Urinary bladder (tissue), 3 donors: ENCODE measurements at regions not wholly inside any gene's neighbourhood (a gene's known extent, or its start where the extent isn't known, plus 50 kb on each side); places are given as distances from the start of the nearest gene placed in this dataset.

Experiments
- DNase-seq: peaks from one replicate; pipeline ENCODE4 v3.0.0-alpha.2; 2015; ENCODE audit errors: extremely low spot score
- H3K27ac ChIP-seq: one replicate; pipeline ENCODE4 v1.5.1; 2013; ENCODE audit warnings: low read depth, mild to moderate bottlenecking, moderate library complexity
- H3K36me3 ChIP-seq: one replicate; pipeline ENCODE4 v1.6.1; 2013; ENCODE audit warnings: mild to moderate bottlenecking, moderate library complexity; ENCODE audit not compliant: insufficient read depth
- H3K4me1 ChIP-seq: one replicate; pipeline ENCODE4 v1.6.1; 2013; ENCODE audit warnings: mild to moderate bottlenecking, moderate library complexity; ENCODE audit not compliant: insufficient read depth
- H3K4me3 ChIP-seq: one replicate; pipeline ENCODE4 v1.5.1; 2013; ENCODE audit warnings: low read depth, low read length
- WGBS: extraction: QIAGEN DNeasy Blood & Tissue Kit; methylation state at CpG from one replicate; pipeline ENCODE4 v1.1.7; 2013; 5-methylcytosine and 5-hydroxymethylcytosine counted together
- donor health status: healthy with polysubstance abuse.
- donor health status: healthy.

GRCh38 chr20:58051367-58051766, 177.1 kb downstream of the ANKRD60 start:
- Histone ChIP-seq H3K4me3 (no peak overlapping the region), H3K36me3 (no peaks in the 10 kb centered on the region), H3K27ac (no peak overlapping the region), H3K4me1 (no peaks in the 10 kb centered on the region)
- no peak for DNase-seq
- WGBS, result 89% methylated on average over 1 of the region's 1 CpG

- H3K27ac ChIP-seq, result no peak overlapping the region
- no peak for DNase-seq
These were observed 180.3 kb downstream of the ANKRD60 start for GRCh38 chr20:58048096-58048702.

DNA sequence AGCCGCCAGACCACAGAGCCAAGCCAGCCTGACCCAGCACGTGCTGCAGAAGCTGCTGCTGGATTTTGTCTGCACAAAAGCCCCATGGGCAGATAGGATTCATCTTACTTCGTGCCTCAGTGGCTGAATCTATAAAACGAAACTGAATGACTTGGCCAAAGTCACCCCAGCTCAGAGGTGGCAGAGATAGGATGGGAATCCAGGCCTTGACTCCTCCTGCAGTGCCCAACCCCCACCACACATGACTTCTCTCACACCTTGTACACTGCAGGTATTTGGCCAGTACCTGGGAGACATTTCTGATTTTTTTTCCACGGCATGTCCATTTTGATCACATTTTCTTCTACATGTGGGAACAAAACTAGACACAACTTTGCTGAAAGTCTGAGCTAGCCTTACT, 182.1 kb downstream of the ANKRD60 start:
- Histone ChIP-seq H3K4me3 (no peak overlapping the region), H3K27ac (no peak overlapping the region)
- 91% methylated on average over 5 of the region's 5 CpGs for WGBS

More at GRCh38 chr20:58048096-58048702, 180.3 kb downstream of the ANKRD60 start:
- Histone ChIP-seq H3K4me1 (no peaks in the 10 kb centered on the region), H3K4me3 (no peak overlapping the region), H3K36me3 (no peaks in the 10 kb centered on the region)
- 47% methylated on average over 3 of the region's 3 CpGs for WGBS

DNA sequence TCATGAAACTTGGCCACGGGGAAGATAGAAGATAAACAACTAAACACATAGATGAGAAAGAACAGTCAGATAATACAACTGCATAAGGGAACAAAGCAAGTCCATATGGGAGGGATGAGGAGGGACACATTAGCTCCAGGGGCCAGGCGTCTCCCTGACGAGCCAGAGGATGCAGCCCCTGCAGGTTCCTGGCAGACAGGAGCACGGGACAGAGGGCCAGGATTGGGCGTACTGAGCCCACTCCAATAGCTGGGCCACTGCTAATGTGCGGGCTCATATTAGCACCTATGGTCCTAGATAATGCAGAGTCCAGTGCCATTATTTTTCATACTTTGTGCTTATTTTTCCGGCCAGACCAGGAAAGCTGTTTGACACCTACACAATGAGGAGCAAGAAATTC, 182.9 kb downstream of the ANKRD60 start:
- Histone ChIP-seq H3K36me3 (no peaks in the 10 kb centered on the region), H3K4me1 (no peaks in the 10 kb centered on the region), H3K4me3 (no peak overlapping the region), H3K27ac (no peak overlapping the region)
- DNase-seq, result no peak
- 77% methylated on average over 7 of the region's 7 CpGs for WGBS

More for the DNA sequence above, 182.1 kb downstream of the ANKRD60 start:
- Histone ChIP-seq H3K36me3 (no peaks in the 10 kb centered on the region), H3K4me1 (no peaks in the 10 kb centered on the region)
- no peak for DNase-seq

DNA sequence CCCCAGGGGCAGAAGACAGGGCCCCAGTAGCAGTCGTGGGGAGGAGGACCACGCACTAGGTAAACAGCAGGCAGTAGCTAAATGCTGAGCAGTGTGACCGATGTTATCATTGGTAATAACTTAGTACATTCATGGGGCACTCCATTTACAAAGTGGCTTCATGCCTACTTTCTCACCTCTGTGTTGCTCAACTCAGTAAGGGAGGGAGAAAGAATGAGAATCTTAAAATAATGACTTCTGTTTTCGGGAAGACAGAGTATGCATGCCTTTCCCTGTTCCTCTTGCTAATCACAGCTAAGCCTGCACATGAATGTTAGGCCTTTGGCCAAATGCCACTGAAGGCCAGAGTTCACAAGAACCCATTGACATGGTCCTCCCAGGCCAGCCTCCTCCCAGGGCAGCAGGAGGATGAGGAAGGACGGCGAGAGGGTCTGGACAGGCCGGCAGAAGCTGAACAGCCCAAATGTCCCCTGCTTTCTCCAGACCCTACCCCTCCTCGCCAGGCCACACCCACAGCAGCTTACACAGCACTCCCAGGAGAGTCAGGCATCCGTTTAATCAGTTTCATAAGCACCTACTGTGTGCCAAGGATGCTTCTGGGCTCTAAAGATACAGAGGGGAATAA, 183.4 kb downstream of the ANKRD60 start:
- Histone ChIP-seq H3K4me1 (no peaks in the 10 kb centered on the region), H3K27ac (no peak overlapping the region), H3K4me3 (no peak overlapping the region), H3K36me3 (no peaks in the 10 kb centered on the region)
- no peak for DNase-seq
- WGBS, result 76% methylated on average over 9 of the region's 9 CpGs

GRCh38 chr20:58044286-58044685, 184.2 kb downstream of the ANKRD60 start:
- no peaks in the 10 kb centered on the region for H3K4me1 ChIP-seq

DNA sequence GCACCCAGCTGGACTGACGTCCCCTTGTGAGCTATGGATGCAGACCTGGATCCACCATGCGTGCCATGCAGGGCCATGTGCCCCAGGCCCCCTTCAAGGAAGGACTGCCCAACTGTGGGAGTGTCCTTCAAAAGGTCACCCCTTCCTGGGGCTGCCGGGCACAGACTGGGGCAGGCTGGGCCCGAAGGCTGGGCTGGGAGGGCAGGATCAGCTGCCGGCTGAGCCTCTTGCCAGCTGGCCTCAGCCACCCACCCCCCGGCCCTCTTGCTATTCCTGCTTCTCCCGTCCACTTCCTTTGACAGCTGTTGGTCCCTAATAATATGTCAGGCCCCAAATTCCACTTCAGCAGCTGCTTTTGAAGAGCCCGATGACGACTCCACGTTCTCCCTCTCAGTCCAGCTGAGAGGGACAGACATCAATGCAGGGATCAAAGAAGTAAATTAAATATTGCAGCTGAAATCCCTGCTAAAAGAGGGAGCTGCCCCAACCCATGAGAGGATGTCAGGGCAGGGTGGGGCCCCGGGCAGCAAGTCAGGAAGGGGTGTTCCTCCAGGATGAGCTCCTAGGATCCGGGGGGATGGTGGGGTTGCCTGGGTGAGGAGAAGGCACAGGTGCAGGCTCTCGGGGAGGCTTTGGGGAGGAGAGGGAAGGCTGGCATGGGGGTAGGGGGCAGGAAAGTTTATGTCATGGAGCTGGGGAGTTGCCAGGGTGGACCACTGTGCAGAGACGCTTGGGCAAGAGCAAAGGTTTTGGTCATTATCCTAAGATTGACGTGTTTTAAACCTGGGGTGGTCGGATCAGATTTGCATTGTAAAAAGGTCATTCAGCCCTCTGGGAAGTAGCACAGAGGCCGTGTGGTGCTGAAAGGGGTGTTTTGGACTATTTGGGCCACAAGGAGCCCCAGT, 185.0 kb downstream of the ANKRD60 start:
- Histone ChIP-seq H3K4me1 (no peaks in the 10 kb centered on the region), H3K4me3 (no peak overlapping the region), H3K36me3 (no peaks in the 10 kb centered on the region), H3K27ac (no peak overlapping the region)
- 71% methylated on average over 17 of the region's 17 CpGs for WGBS
- no peak for DNase-seq

More at GRCh38 chr20:58044286-58044685, 184.2 kb downstream of the ANKRD60 start:
- DNase-seq, result no peak
- Histone ChIP-seq H3K27ac (no peak overlapping the region), H3K4me3 (no peak overlapping the region), H3K36me3 (no peaks in the 10 kb centered on the region)
- 92% methylated on average over 6 of the region's 6 CpGs for WGBS

DNA sequence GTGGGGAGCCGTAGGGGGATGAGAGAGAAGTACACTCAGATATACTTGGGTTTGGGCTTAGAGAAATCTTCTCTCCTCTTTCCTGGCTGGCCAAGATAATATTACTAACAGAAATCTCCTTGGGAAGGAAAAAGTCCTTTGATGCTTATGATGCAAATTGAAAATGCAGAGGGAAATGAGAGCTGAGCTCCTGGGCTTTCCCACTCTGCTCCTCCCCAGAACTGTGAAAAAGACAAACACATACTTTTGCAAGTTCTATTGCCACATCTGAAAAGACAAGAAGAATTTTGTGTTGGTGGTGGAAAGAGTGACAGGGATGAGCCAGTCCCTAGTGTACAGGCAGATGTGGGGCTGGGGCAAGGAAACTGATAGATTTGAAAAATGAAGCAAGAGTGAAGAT, 185.9 kb downstream of the ANKRD60 start:
- DNase-seq, result no peak
- Histone ChIP-seq H3K4me1 (no peaks in the 10 kb centered on the region), H3K36me3 (no peaks in the 10 kb centered on the region), H3K4me3 (no peak overlapping the region), H3K27ac (no peak overlapping the region)
- 74% methylated on average over 1 of the region's 1 CpG for WGBS

DNA sequence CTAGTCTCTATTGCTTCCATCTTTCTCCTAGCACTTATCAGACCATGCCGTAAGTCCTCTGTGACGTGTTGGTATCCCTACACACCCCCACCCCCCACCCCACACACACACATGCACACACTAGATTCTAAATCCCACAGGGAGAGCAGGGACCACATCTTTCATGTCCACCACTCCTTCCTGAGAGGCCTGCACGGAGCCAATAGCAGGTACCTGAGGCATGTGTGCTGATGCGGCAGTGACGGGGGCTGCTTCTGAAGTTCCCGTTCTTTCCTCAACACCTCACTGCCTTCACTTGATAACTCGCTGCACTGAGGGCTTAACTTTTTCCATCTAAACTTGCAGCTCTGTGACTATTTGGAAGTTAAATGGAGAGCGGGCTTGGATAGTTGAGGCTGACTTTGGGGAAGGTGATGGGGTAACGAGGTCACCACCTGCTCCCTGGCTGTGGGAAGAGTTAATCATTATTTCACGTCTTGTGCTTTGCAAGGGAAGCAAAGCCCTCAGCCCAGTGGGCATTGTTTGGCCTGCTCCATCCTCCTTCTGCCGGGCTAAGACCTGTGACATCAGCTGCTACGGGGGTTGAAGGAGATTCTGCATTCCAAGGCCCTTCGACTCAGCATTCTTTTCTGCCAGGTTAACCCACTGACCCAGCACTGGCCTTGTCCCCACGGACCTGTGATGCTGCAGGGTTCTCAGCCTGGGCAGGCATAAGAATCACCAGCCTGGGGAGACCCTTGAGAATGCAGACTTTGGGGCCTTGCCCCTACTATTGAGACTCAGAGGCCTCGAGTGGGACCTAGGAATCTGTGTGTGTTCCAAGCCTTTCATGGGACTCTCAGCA, 187.8 kb downstream of the ANKRD60 start:
- DNase-seq, result no peak
- 85% methylated on average over 15 of the region's 15 CpGs for WGBS
- H3K36me3 ChIP-seq, result no peaks in the 10 kb centered on the region
- H3K4me1 ChIP-seq, result no peaks in the 10 kb centered on the region
- H3K27ac ChIP-seq, result no peak overlapping the region
- H3K4me3 ChIP-seq, result no peak overlapping the region

GRCh38 chr20:58039274-58040092, 189.0 kb downstream of the ANKRD60 start:
- H3K36me3 ChIP-seq, result no peaks in the 10 kb centered on the region
- no peak overlapping the region for H3K27ac ChIP-seq
- no peak for DNase-seq
- no peak overlapping the region for H3K4me3 ChIP-seq
- H3K4me1 ChIP-seq, result no peaks in the 10 kb centered on the region
- 69% methylated on average over 26 of the region's 26 CpGs for WGBS

DNA sequence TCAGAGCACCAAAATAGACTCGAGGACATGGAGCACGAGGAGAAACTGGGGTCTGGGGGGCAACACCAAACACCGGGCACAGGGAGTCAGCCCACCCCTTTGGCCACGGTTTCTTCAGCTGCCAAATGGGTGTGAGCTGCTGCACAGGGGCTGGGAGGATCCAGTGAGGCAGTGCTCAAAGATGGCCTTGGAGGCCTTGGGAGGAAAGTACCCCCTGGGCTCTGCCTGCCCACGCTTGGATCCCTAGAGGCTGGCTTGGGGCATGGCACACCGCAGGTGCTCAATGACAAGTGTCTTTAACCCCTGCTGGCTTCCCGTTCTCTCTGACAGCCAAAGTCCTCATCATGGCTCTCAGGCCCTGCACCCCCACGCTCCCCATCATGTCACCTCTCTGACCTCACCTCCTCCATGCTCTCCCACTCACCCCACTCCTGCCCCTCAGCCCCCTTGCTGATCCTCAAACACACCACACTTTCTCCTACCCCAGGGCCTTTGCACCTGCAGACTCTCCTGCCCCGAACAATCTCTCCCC, 190.3 kb downstream of the ANKRD60 start:
- DNase-seq, result no peak
- WGBS, result 81% methylated on average over 9 of the region's 9 CpGs
- Histone ChIP-seq H3K4me3 (no peak overlapping the region), H3K27ac (no peak overlapping the region), H3K36me3 (no peaks in the 10 kb centered on the region), H3K4me1 (no peaks in the 10 kb centered on the region)

GRCh38 chr20:58037631-58038030, 190.8 kb downstream of the ANKRD60 start:
- Histone ChIP-seq H3K4me1 (no peaks in the 10 kb centered on the region), H3K27ac (no peak overlapping the region), H3K4me3 (no peak overlapping the region), H3K36me3 (no peaks in the 10 kb centered on the region)
- no peak for DNase-seq
- 92% methylated on average over 2 of the region's 2 CpGs for WGBS
